ENCODE measurements at regions not wholly inside any gene's neighbourhood (a gene's known extent, or its start where the extent isn't known, plus 50 kb on each side); places are given as distances from the start of the nearest gene placed in this dataset.
A peak's percentile ranks its signal among the peaks of the same experiment; 100 is the strongest.

DNA sequence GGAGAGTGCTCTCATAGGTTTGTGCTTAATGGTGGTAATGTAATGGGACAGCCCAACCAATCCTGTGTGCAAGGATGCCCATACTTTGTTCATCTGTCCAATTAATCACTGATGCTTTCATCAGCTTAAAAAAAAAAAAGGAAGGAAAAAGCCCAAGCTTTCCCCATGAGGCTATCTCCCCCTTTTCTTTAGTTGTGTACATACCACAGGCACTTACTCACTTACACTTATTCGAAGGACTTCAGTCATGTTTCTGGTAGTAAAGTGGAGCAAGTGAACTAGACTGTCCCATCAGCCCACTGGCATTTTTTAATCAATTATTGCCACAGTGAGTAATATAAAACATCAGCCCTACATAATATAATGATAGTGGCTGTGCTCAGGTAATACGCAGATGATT lies 183.5 kb upstream of the UFM1 start:
- no peaks in the 10 kb centered on the region for H3K9me3 ChIP-seq
- H3K27me3 ChIP-seq (replicated peaks; ENCODE audit: insufficient read depth) = no peaks in the 10 kb centered on the region
- no peaks in the 10 kb centered on the region for H3K36me3 ChIP-seq
- H3K27ac ChIP-seq = no peak overlapping the region
- intact Hi-C loops (cut with DNase I) = no loop called here
- no peak for DNase-seq (ENCODE audit: low spot score)
- 84% methylated on average over 2 of the region's 2 CpGs for WGBS
- no peak overlapping the region for H3K4me3 ChIP-seq
- H3K4me1 ChIP-seq (replicated peaks) = no peaks in the 10 kb centered on the region
- no peak for TF ChIP-seq CTCF (IDR thresholded peaks at IDR 0.05)
- TF ChIP-seq POLR2A (IDR thresholded peaks at IDR 0.05) = no peak
- TF ChIP-seq POLR2AphosphoS5 (IDR thresholded peaks at IDR 0.05) = no peak

DNA sequence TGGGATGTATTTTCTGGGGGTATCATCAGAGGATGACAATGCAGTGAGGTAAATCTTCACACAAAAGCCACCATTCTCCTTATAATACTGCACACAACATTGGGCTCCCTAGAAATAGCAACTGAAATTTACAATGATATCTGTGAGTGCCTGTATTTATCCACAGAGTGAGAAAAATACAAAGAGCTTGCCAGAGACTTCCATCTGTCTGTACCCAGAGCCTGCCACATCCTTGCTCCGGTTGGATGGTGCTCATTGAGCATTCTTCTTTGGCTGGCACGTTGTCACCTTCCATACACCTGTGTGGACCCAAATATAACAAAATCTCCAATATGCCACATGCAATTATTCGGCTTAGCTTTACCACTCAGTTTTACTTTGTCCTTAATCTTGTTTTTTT lies 189.5 kb upstream of the UFM1 start:
- intact Hi-C loops (cut with DNase I) = no loop called here

DNA sequence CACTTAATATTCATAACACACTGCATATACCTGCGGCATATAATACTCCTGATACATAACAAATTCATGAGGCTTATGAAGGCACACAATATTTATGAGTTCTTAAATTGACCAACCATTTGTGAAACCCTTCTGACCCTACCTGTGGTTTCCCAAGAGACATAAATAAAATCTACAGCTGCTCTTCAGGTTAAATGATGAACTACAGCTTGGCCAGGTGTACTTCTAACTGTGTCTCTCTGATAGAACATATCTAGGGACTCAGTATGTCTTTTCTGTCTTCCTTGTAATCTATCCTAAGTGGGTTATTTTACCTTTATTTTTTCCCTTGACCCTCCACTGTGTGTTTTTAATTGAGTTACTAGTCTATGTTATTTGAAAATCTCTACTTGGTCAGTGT lies 189.9 kb upstream of the UFM1 start:
- WGBS = 92% methylated on average over 1 of the region's 1 CpG
- no peaks in the 10 kb centered on the region for H3K36me3 ChIP-seq
- no peaks in the 10 kb centered on the region for H3K27me3 ChIP-seq (replicated peaks; ENCODE audit: insufficient read depth)
- intact Hi-C loops (cut with DNase I) = no loop called here
- H3K4me1 ChIP-seq (replicated peaks) = no peaks in the 10 kb centered on the region
- DNase-seq (ENCODE audit: low spot score) = no peak
- no peak overlapping the region for H3K4me3 ChIP-seq
- TF ChIP-seq POLR2AphosphoS5 (IDR thresholded peaks at IDR 0.05) (no peak), CTCF (IDR thresholded peaks at IDR 0.05) (no peak), POLR2A (IDR thresholded peaks at IDR 0.05) (no peak)
- H3K9me3 ChIP-seq = no peaks in the 10 kb centered on the region
- H3K27ac ChIP-seq = no peak overlapping the region

More for the DNA sequence above, 189.5 kb upstream of the UFM1 start:
- H3K36me3 ChIP-seq = no peaks in the 10 kb centered on the region
- no peaks in the 10 kb centered on the region for H3K4me1 ChIP-seq (replicated peaks)
- no peak for DNase-seq (ENCODE audit: low spot score)
- 94% methylated on average over 3 of the region's 3 CpGs for WGBS
- H3K9me3 ChIP-seq = no peaks in the 10 kb centered on the region
- TF ChIP-seq POLR2AphosphoS5 (IDR thresholded peaks at IDR 0.05) (no peak), CTCF (IDR thresholded peaks at IDR 0.05) (no peak), POLR2A (IDR thresholded peaks at IDR 0.05) (no peak)
- no peaks in the 10 kb centered on the region for H3K27me3 ChIP-seq (replicated peaks; ENCODE audit: insufficient read depth)
- H3K4me3 ChIP-seq = no peak overlapping the region
- H3K27ac ChIP-seq = no peak overlapping the region

DNA sequence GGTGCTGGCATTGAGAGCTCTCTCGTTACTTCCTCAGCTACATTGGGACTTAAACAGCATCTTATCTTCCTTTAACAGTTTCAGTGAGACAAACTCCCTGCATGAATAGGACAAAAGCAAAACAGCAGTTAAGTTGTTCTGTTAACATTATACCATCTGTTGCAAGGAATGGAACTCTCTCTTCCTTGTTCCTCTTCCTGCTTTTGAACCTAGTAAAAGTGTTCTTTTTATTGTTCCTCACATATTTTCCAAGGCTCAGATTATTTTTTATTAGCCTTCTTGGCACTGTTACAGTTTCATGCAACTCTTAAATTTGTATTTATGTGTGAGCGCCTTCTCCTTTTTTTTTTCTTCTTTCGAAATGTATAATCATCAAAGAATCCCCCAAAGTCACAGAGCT lies 202.6 kb upstream of the UFM1 start:
- intact Hi-C loops (cut with DNase I) = no loop called here
- TF ChIP-seq POLR2AphosphoS5 (IDR thresholded peaks at IDR 0.05) (peak; percentile 88), POLR2A (IDR thresholded peaks at IDR 0.05) (no peak), CTCF (IDR thresholded peaks at IDR 0.05) (no peak)
- Histone ChIP-seq H3K9me3 (no peaks in the 10 kb centered on the region), H3K27ac (peak overlapping the region; percentile 20 to 63), H3K4me3 (no peak overlapping the region), H3K36me3 (no peaks in the 10 kb centered on the region), H3K27me3 (replicated peaks; ENCODE audit: insufficient read depth) (no peaks in the 10 kb centered on the region), H3K4me1 (replicated peaks) (no peaks in the 10 kb centered on the region)
- peak; percentile 10 for DNase-seq (ENCODE audit: low spot score)
- WGBS = 11% methylated on average over 3 of the region's 3 CpGs

DNA sequence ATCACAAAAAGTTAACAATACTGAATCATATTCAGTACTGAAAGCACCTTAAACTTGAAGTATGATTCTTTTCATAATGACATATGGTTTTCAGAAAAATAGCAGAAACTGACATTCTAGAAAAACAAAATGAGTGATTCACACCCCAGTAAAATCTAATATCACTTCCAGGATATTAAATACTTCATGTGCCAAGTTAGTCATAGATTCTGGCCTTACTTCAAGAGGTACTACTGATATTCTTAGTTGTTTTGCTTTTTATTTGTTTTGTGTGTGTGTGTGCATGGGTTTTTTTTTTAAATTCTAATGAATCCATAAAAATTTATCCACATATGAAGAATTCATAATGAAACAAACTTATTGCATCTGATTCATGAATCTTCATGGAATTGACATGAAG lies 207.9 kb upstream of the UFM1 start:
- Histone ChIP-seq H3K9me3 (no peaks in the 10 kb centered on the region), H3K27ac (no peak overlapping the region), H3K36me3 (no peaks in the 10 kb centered on the region), H3K4me1 (replicated peaks) (no peaks in the 10 kb centered on the region), H3K27me3 (replicated peaks; ENCODE audit: insufficient read depth) (no peaks in the 10 kb centered on the region), H3K4me3 (no peak overlapping the region)
- intact Hi-C loops (cut with DNase I) = no loop called here
- no peak for DNase-seq (ENCODE audit: low spot score)
- no peak for TF ChIP-seq POLR2A (IDR thresholded peaks at IDR 0.05)
- no peak for TF ChIP-seq POLR2AphosphoS5 (IDR thresholded peaks at IDR 0.05)
- TF ChIP-seq CTCF (IDR thresholded peaks at IDR 0.05) = no peak
